HepG2 (cell line): ENCODE measurements at regions not wholly inside any gene's neighbourhood (a gene's known extent, or its start where the extent isn't known, plus 50 kb on each side); places are given as distances from the start of the nearest gene placed in this dataset.

Source experiments
- ATAC-seq: fragments of 200-7000 bp; cut with Tn5 transposase; 3 replicates; pipeline ENCODE4 v1.9.1; 2020; ENCODE audit warnings: mild to moderate bottlenecking, moderate library complexity
- BruUV-seq: library from RNA; stranded (reverse); fragments of 400-500 nt; replicated peaks from 2 replicates; lab custom pipeline; 2021; lab: Mats Ljungman, UMichigan
- CTCF ChIA-PET: fragments of 300-600 bp; formaldehyde crosslinking; extraction: SDS; loops from one replicate; lab custom pipeline; 2021; ENCODE audit warnings: low total read pairs, inconsistent platforms, low intra/inter-chr PET ratio; lab: Yijun Ruan, JAX
- POLR2A ChIA-PET: fragments of 350-600 bp; sonication (Branson Sonifier 250); formaldehyde crosslinking; loops from one replicate; lab custom pipeline; 2020; ENCODE audit warnings: antibody characterized with exemption, inconsistent platforms; lab: Yijun Ruan, JAX
- DNase-seq: peaks from one replicate; pipeline ENCODE4 v3.0.0-alpha.2; 2015; ENCODE audit warnings: low spot score
- FAIRE-seq: peaks from 3 replicates; lab custom pipeline; 2011; peaks lifted over from hg19 to GRCh38; lab: Jason Lieb, UNC
- H2AFZ ChIP-seq: one replicate; pipeline ENCODE4 v1.6.1; 2011; ENCODE audit warnings: low read length, inconsistent platforms
- H3K27ac ChIP-seq: fragments of 300-600 bp; 3 replicates; pipeline ENCODE4 v1.8.0; 2011; ENCODE audit warnings: mixed run types, mild to moderate bottlenecking, mixed read lengths, low read length, inconsistent platforms; ENCODE audit not compliant: insufficient read depth; ENCODE audit errors: extremely low read length
- H3K27me3 ChIP-seq, 2 experiments: fragments of 200-600 bp in 1 of 2; 2 replicates in 1 of 2; 3 replicates in 1 of 2; pipeline versions ENCODE4 v1.6.0 to v1.8.0; 2011; ENCODE audit warnings: low read length in 2 of 2, mild to moderate bottlenecking in 2 of 2, moderate library complexity in 2 of 2, inconsistent platforms in 1 of 2; ENCODE audit not compliant: insufficient read depth in 2 of 2, control insufficient read depth in 1 of 2
- H3K36me3 ChIP-seq, 2 experiments: fragments of 200-600 bp in 1 of 2; replicated peaks in 1 of 2; 2 replicates in 1 of 2; 3 replicates in 1 of 2; pipeline versions ENCODE4 v1.5.1 to v1.8.0; 2011; ENCODE audit warnings: low read length in 2 of 2, inconsistent platforms in 1 of 2; ENCODE audit not compliant: insufficient read depth in 2 of 2, control insufficient read depth in 1 of 2
- H3K4me1 ChIP-seq: 2 replicates; pipeline ENCODE4 v1.5.1; 2012; ENCODE audit warnings: low read length, inconsistent platforms; ENCODE audit not compliant: insufficient read depth
- H3K4me2 ChIP-seq: 2 replicates; pipeline ENCODE4 v1.6.0; 2011; ENCODE audit warnings: low read depth, low read length, inconsistent platforms
- H3K4me3 ChIP-seq, 3 experiments: fragments of 200-600 bp in 1 of 3; sonication (generic), shearing (Covaris generic) in 1 of 3; replicated peaks in 1 of 3; 2 replicates each; pipeline ENCODE4 v1.5.1; 2011 to 2016; ENCODE audit warnings: low read length in 3 of 3, inconsistent platforms in 2 of 3, low read depth in 2 of 3, mild to moderate bottlenecking in 2 of 3, control low read depth in 1 of 3, mixed read lengths in 1 of 3; ENCODE audit not compliant: insufficient read depth in 1 of 3
- H3K79me2 ChIP-seq: one replicate; pipeline ENCODE4 v1.6.1; 2011; ENCODE audit warnings: low read length, inconsistent platforms; ENCODE audit not compliant: insufficient read depth
- H3K9ac ChIP-seq: 2 replicates; pipeline ENCODE4 v1.6.0; 2011; ENCODE audit warnings: mild to moderate bottlenecking, low read depth, low read length, inconsistent platforms; ENCODE audit not compliant: insufficient read depth
- H3K9me3 ChIP-seq: 2 replicates; pipeline ENCODE4 v1.5.1; 2012; ENCODE audit warnings: mild to moderate bottlenecking, low read length
- H4K20me1 ChIP-seq: 2 replicates; pipeline ENCODE4 v1.6.0; 2011; ENCODE audit warnings: inconsistent platforms, mild to moderate bottlenecking, low read length, moderate library complexity; ENCODE audit not compliant: insufficient read depth
- HMG20B ChIP-seq: conservative IDR thresholded peaks from 2 replicates; pipeline ENCODE4 v1.6.1; 2016; ENCODE audit warnings: missing genetic modification reagents, missing compliant biosample characterization
- KAT2B ChIP-seq: fragments of 150-350 bp; IDR thresholded peaks from 2 replicates; pipeline ENCODE4 v1.6.1; 2014; ENCODE audit warnings: low read depth, low read length, borderline replicate concordance
- KDM1A ChIP-seq: IDR thresholded peaks from 2 replicates; pipeline ENCODE4 v1.6.1; 2016; ENCODE audit warnings: missing compliant biosample characterization
- NFE2 ChIP-seq: sonication (generic); formaldehyde crosslinking; IDR thresholded peaks from 2 replicates; pipeline ENCODE4 v1.4.0; 2020; ENCODE audit warnings: missing genetic modification reagents
- PAWR ChIP-seq: sonication (generic); formaldehyde crosslinking; IDR thresholded peaks from 2 replicates; pipeline ENCODE4 v1.4.0; 2020; ENCODE audit warnings: missing genetic modification reagents, mild to moderate bottlenecking, borderline replicate concordance
- ZFP62 ChIP-seq: sonication (generic); formaldehyde crosslinking; IDR thresholded peaks from 2 replicates; pipeline ENCODE4 v1.4.0; 2020; ENCODE audit warnings: missing genetic modification reagents
- ZNF260 ChIP-seq: sonication (generic); formaldehyde crosslinking; IDR thresholded peaks from 2 replicates; pipeline ENCODE4 v1.4.0; 2020; ENCODE audit warnings: missing genetic modification reagents, low read depth, mild to moderate bottlenecking, borderline replicate concordance
- ZNF33B ChIP-seq: sonication (generic); formaldehyde crosslinking; IDR thresholded peaks from 2 replicates; pipeline ENCODE4 v1.5.1; 2020; ENCODE audit warnings: mild to moderate bottlenecking, missing genetic modification reagents
- ZNF556 ChIP-seq: sonication (generic); formaldehyde crosslinking; IDR thresholded peaks from 2 replicates; pipeline ENCODE4 v1.4.0; 2020; ENCODE audit warnings: mild to moderate bottlenecking, missing genetic modification reagents, borderline replicate concordance
- ZNF615 ChIP-seq: sonication (generic); formaldehyde crosslinking; IDR thresholded peaks from 2 replicates; pipeline ENCODE4 v1.5.0; 2020; ENCODE audit warnings: mild to moderate bottlenecking, missing genetic modification reagents, borderline replicate concordance
- ZNF660 ChIP-seq: sonication (generic); formaldehyde crosslinking; IDR thresholded peaks from 2 replicates; pipeline ENCODE4 v1.5.1; 2020; ENCODE audit warnings: mild to moderate bottlenecking, low read depth, missing genetic modification reagents, borderline replicate concordance
- WGBS: methylation state at CpG from one replicate; pipeline ENCODE4 v1.1.6; 2017; ENCODE audit warnings: low lambda C conversion rate; 5-methylcytosine and 5-hydroxymethylcytosine counted together
- in situ Hi-C: cut with HindIII; loops from 2 replicates; pipeline ENCODE4 v1.10.0; 2017; ENCODE audit warnings: low pct_unique_long_range_greater_than_20kb; ENCODE audit not compliant: extremely low pct_ligation_motif_present
- intact Hi-C: fragments of 100-400 bp; cut with micrococcal nuclease; formaldehyde crosslinking; loops from one replicate; pipeline ENCODE4 v1.10.0; 2022; ENCODE audit not compliant: unreplicated experiment
- TF ChIP-seq, protein P1 (sequence below): sonication (generic); formaldehyde crosslinking; IDR thresholded peaks from 2 replicates; pipeline ENCODE4 v1.8.1; 2023; ENCODE audit warnings: missing genetic modification reagents, inconsistent platforms, borderline replicate concordance
- TF ChIP-seq, protein P2 (sequence below): IDR thresholded peaks from 2 replicates; pipeline ENCODE4 v1.6.1; 2018; ENCODE audit warnings: missing genetic modification reagents, mild to moderate bottlenecking, missing compliant biosample characterization
- TF ChIP-seq, protein P3 (sequence below): sonication (generic); formaldehyde crosslinking; IDR thresholded peaks from 2 replicates; pipeline ENCODE4 v1.5.0; 2020; ENCODE audit warnings: missing genetic modification reagents, mild to moderate bottlenecking, borderline replicate concordance
- TF ChIP-seq, protein P4 (sequence below): sonication (generic); formaldehyde crosslinking; IDR thresholded peaks from 2 replicates; pipeline ENCODE4 v1.8.0; 2022; ENCODE audit warnings: mild to moderate bottlenecking, missing genetic modification reagents, moderate library complexity

DNA sequence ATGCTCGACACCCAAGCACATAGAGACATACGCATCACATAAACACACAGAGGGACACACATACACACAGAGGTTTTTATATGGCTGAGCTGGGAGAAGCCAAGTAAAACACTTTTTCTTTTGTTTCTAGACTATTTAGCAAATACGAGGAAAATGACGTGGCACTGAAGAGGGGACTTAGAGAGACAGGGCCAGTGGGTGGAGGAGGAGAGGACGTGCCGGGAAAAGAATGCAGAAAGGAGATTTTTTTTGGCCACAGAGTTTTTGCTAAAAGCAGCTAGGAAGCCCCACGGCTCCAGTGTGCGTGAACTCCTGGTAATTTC lies 168.5 kb upstream of the KLF7 start:
- no peak overlapping the region for H3K9ac ChIP-seq
- 31% methylated on average over 8 of the region's 8 CpGs for WGBS
- POLR2A ChIA-PET: no interaction called here
- H2AFZ ChIP-seq: no peak overlapping the region
- ATAC-seq (no peak), FAIRE-seq (no peak), DNase-seq (no peak)
- TF ChIP-seq HMG20B (CRISPR knock-in tag) (no peak), KDM1A (CRISPR knock-in tag) (no peak)
- no peaks in the 10 kb centered on the region for H3K79me2 ChIP-seq
- no peaks in the 10 kb centered on the region for H3K9me3 ChIP-seq
- H3K4me2 ChIP-seq: no peak overlapping the region
- no peaks in the 10 kb centered on the region for H3K36me3 ChIP-seq
- no peaks in the 10 kb centered on the region for H4K20me1 ChIP-seq
- CTCF ChIA-PET: no interaction called here
- in situ Hi-C loops (no loop called here), intact Hi-C loops (no loop called here)
- no peak overlapping the region for H3K27ac ChIP-seq
- no TSS peak for BruUV-seq
- no peaks in the 10 kb centered on the region for H3K27me3 ChIP-seq
- H3K4me1 ChIP-seq: no peaks in the 10 kb centered on the region
- H3K4me3 ChIP-seq: no peak overlapping the region

DNA sequence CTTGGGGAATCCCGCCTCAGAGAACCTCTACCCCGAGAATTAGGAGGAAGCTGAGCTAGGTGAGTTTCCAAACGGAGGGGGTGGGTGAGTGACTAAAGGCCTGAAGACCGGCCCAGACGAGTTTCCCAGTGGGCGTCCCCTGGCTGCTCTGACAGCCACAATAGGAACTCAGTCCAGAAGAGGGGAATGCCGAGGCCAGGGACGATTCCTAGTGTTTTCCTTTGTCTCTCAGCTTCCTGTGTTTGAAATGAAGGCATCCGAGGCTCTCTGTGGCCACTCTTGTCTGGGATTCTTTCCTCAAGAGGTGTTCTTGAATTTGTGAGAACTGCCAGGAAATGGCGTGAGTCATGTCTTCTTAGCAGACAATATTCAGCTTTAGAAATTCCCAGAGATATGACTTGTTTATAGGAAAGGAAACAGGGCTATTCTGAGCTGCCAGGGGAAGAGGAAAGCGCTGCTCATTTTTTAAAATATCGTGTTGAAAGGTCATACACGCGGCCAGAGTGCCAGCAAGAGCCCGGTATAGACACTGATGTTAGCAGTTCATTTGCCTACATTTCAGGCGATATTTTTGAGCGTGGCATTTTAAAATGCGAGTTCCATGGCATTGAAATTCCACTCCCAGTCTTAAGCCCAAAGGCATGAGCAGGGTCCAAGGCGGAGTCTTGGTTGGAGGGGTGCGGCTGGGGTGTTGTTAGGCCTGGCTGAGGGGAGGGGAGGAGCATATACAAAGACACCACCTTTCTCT lies 169.1 kb upstream of the KLF7 start:
- FAIRE-seq: no peak
- POLR2A ChIA-PET: no interaction called here
- no peak overlapping the region for H3K9ac ChIP-seq
- no peak for TF ChIP-seq KAT2B
- TF ChIP-seq, protein P1, sequence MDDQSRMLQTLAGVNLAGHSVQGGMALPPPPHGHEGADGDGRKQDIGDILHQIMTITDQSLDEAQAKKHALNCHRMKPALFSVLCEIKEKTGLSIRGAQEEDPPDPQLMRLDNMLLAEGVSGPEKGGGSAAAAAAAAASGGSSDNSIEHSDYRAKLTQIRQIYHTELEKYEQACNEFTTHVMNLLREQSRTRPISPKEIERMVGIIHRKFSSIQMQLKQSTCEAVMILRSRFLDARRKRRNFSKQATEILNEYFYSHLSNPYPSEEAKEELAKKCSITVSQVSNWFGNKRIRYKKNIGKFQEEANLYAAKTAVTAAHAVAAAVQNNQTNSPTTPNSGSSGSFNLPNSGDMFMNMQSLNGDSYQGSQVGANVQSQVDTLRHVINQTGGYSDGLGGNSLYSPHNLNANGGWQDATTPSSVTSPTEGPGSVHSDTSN (CRISPR knock-in tag): no peak
- no peak for TF ChIP-seq ZNF615 (CRISPR knock-in tag)
- TF ChIP-seq, protein P2, sequence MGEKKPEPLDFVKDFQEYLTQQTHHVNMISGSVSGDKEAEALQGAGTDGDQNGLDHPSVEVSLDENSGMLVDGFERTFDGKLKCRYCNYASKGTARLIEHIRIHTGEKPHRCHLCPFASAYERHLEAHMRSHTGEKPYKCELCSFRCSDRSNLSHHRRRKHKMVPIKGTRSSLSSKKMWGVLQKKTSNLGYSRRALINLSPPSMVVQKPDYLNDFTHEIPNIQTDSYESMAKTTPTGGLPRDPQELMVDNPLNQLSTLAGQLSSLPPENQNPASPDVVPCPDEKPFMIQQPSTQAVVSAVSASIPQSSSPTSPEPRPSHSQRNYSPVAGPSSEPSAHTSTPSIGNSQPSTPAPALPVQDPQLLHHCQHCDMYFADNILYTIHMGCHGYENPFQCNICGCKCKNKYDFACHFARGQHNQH: no peak
- TF ChIP-seq NFE2 (CRISPR knock-in tag): no peak
- no peak for TF ChIP-seq ZNF260 (CRISPR knock-in tag)
- no peak for TF ChIP-seq PAWR (CRISPR knock-in tag)
- no peak for TF ChIP-seq ZNF556
- TF ChIP-seq ZFP62 (CRISPR knock-in tag): no peak
- no peak for TF ChIP-seq ZNF33B (CRISPR knock-in tag)
- TF ChIP-seq, protein P3, sequence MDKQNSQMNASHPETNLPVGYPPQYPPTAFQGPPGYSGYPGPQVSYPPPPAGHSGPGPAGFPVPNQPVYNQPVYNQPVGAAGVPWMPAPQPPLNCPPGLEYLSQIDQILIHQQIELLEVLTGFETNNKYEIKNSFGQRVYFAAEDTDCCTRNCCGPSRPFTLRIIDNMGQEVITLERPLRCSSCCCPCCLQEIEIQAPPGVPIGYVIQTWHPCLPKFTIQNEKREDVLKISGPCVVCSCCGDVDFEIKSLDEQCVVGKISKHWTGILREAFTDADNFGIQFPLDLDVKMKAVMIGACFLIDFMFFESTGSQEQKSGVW (CRISPR knock-in tag): no peak
- TF ChIP-seq ZNF660 (CRISPR knock-in tag): no peak
- TF ChIP-seq, protein P4, sequence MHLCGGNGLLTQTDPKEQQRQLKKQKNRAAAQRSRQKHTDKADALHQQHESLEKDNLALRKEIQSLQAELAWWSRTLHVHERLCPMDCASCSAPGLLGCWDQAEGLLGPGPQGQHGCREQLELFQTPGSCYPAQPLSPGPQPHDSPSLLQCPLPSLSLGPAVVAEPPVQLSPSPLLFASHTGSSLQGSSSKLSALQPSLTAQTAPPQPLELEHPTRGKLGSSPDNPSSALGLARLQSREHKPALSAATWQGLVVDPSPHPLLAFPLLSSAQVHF (CRISPR knock-in tag): no peak

More for the DNA sequence above, 169.1 kb upstream of the KLF7 start:
- intact Hi-C loops (no loop called here), in situ Hi-C loops (no loop called here)
- no peaks in the 10 kb centered on the region for H3K79me2 ChIP-seq
- H3K4me3 ChIP-seq: no peak overlapping the region
- no TSS peak for BruUV-seq
- ATAC-seq (peak; percentile 68), DNase-seq (no peak)
- no peaks in the 10 kb centered on the region for H4K20me1 ChIP-seq
- peak overlapping the region; percentile 5; the same call in 1 of the 2 replicates for H3K4me2 ChIP-seq
- no peaks in the 10 kb centered on the region for H3K27me3 ChIP-seq
- no peaks in the 10 kb centered on the region for H3K36me3 ChIP-seq
- no peaks in the 10 kb centered on the region for H3K4me1 ChIP-seq
- no peak overlapping the region for H2AFZ ChIP-seq
- H3K9me3 ChIP-seq: no peaks in the 10 kb centered on the region
- WGBS: 44% methylated on average over 19 of the region's 20 CpGs
- CTCF ChIA-PET: no interaction called here
- no peak overlapping the region for H3K27ac ChIP-seq
